ENCODE measurements at regions not wholly inside any gene's neighbourhood (a gene's known extent, or its start where the extent isn't known, plus 50 kb on each side); places are given as distances from the start of the nearest gene placed in this dataset.

- Histone ChIP-seq H3K9ac (ENCODE audit: low read length) (no peak overlapping the region), H3K36me3 (ENCODE audit: control insufficient read depth in 1 of 2, insufficient read depth in 2 of 2, low read length in 2 of 2) (no peaks in the 10 kb centered on the region), H3K27ac (ENCODE audit: low read depth, low read length) (no peak overlapping the region), H2AFZ (ENCODE audit: low read depth, low read length, poor library complexity, severe bottlenecking) (no peak overlapping the region), H3K79me2 (ENCODE audit: insufficient read depth, low read length) (no peaks in the 10 kb centered on the region), H3K4me2 (ENCODE audit: low read length) (no peak overlapping the region), H3K4me3 (replicated peaks in 1 of 2; ENCODE audit: low read depth in 1 of 2, low read length in 2 of 2) (no peak overlapping the region), H4K20me1 (ENCODE audit: insufficient read depth) (no peaks in the 10 kb centered on the region), H3K27me3 (ENCODE audit: insufficient read depth, low read length) (no peaks in the 10 kb centered on the region), H3K9me2 (ENCODE audit: insufficient read depth) (no peaks in the 10 kb centered on the region), H3K4me1 (ENCODE audit: control insufficient read depth in 1 of 2, insufficient read depth in 2 of 2, low read length in 2 of 2) (no peaks in the 10 kb centered on the region), H3K9me3 (ENCODE audit: control insufficient read depth in 1 of 2, insufficient read depth in 1 of 2, low read depth in 1 of 2, low read length in 2 of 2) (peaks cover 4 to 11% of the 10 kb centered on the region in 2 experiments; a peak in 2 of 4 replicates)
- ATAC-seq (no peak), DNase-seq (ENCODE audit: low read depth, low spot score) (no peak)
- ChIA-PET CTCF (no interaction called here), POLR2A (no interaction called here), RAD21 (ENCODE audit: low non-redundant PET in 1 of 2, low total read pairs in 2 of 2, uncharacterized antibody in 2 of 2, unreplicated experiment in 2 of 2) (no interaction called here)
- intact Hi-C loops (cut with micrococcal nuclease), result no loop called here
- BruUV-seq (replicated peaks), result no TSS peak
- TF ChIP-seq JUND (IDR thresholded peaks at IDR 0.05), result no peak
- TF ChIP-seq REST (IDR thresholded peaks at IDR 0.05; ENCODE audit: low read depth), result no peak
- no peak for TF ChIP-seq FOSL1 (IDR thresholded peaks at IDR 0.05; ENCODE audit: low read depth)
- TF ChIP-seq ZNF274 (IDR thresholded peaks at IDR 0.05; ENCODE audit: low read depth, low read length), result no peak
- no peak for TF ChIP-seq ELF1 (IDR thresholded peaks at IDR 0.05; ENCODE audit: borderline replicate concordance, low read depth)
- no peak for TF ChIP-seq MAX (IDR thresholded peaks at IDR 0.05)
- no peak for TF ChIP-seq SIN3A (IDR thresholded peaks at IDR 0.05; ENCODE audit: low read depth)
- no peak for TF ChIP-seq CBX3 (IDR thresholded peaks at IDR 0.05; ENCODE audit: low read depth)
- no peak for TF ChIP-seq CEBPB (IDR thresholded peaks at IDR 0.05; ENCODE audit: low read depth)
- no peak for TF ChIP-seq POLR2AphosphoS5 (IDR thresholded peaks at IDR 0.05; ENCODE audit: low read depth, low read length)
- no peak for TF ChIP-seq EZH2 (IDR thresholded peaks at IDR 0.05)
- TF ChIP-seq, protein P1, sequence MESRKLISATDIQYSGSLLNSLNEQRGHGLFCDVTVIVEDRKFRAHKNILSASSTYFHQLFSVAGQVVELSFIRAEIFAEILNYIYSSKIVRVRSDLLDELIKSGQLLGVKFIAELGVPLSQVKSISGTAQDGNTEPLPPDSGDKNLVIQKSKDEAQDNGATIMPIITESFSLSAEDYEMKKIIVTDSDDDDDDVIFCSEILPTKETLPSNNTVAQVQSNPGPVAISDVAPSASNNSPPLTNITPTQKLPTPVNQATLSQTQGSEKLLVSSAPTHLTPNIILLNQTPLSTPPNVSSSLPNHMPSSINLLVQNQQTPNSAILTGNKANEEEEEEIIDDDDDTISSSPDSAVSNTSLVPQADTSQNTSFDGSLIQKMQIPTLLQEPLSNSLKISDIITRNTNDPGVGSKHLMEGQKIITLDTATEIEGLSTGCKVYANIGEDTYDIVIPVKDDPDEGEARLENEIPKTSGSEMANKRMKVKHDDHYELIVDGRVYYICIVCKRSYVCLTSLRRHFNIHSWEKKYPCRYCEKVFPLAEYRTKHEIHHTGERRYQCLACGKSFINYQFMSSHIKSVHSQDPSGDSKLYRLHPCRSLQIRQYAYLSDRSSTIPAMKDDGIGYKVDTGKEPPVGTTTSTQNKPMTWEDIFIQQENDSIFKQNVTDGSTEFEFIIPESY (IDR thresholded peaks at IDR 0.05; ENCODE audit: extremely low read depth, insufficient replicate concordance, low read length), result no peak
- no peak for TF ChIP-seq ZFX (IDR thresholded peaks at IDR 0.05)
- no peak for TF ChIP-seq ATF3 (IDR thresholded peaks at IDR 0.05)
- TF ChIP-seq YY1 (IDR thresholded peaks at IDR 0.05; ENCODE audit: extremely low read depth, insufficient replicate concordance, low read depth, low read length), result no peak
- TF ChIP-seq RAD21 (IDR thresholded peaks at IDR 0.05; ENCODE audit: low read depth), result no peak
- no peak for TF ChIP-seq SP1 (IDR thresholded peaks at IDR 0.05; ENCODE audit: low read depth)
- TF ChIP-seq POLR2A (IDR thresholded peaks at IDR 0.05; ENCODE audit: borderline replicate concordance, extremely low read depth, insufficient read depth, insufficient read length), result no peak
These were observed 76.0 kb upstream of the PEG3 start for GRCh38 chr19:56916528-56916927.
